Immature natural killer cell (primary cell): ENCODE measurements at regions not wholly inside any gene's neighbourhood (a gene's known extent, or its start where the extent isn't known, plus 50 kb on each side); places are given as distances from the start of the nearest gene placed in this dataset.
"Not testable (repeated sequence)": the region's sequence is repeated elsewhere in the genome, so short reads cannot be mapped to it uniquely, and the experiment has no call there.

Experiments used
- DNase-seq, 3 donors: peaks; one replicate each; pipeline ENCODE4 v3.0.0; 2022; ENCODE audit warnings: mixed read lengths in 1 of 3
- H3K27ac Mint-ChIP-seq, 6 donors: one replicate each; pipeline ENCODE4 v1.8.0; 2020; ENCODE audit warnings: mixed read lengths in 6 of 6, mild to moderate bottlenecking in 5 of 6, inconsistent platforms in 4 of 6, moderate library complexity in 3 of 6
- H3K27me3 Mint-ChIP-seq, 3 donors: one replicate each; pipeline ENCODE4 v1.8.0; 2020 to 2021; ENCODE audit warnings: low read depth in 3 of 3, mild to moderate bottlenecking in 3 of 3, mixed read lengths in 3 of 3, moderate library complexity in 3 of 3, inconsistent platforms in 1 of 3
- H3K36me3 Mint-ChIP-seq, 3 donors: one replicate each; pipeline ENCODE4 v1.8.0; 2020; ENCODE audit warnings: mixed read lengths in 3 of 3, inconsistent platforms in 2 of 3, mild to moderate bottlenecking in 2 of 3
- H3K4me1 Mint-ChIP-seq, 2 donors: one replicate each; pipeline ENCODE4 v1.8.0; 2020; ENCODE audit warnings: inconsistent platforms in 2 of 2, mild to moderate bottlenecking in 2 of 2, mixed read lengths in 2 of 2, moderate library complexity in 1 of 2
- H3K4me3 Mint-ChIP-seq, 5 donors: one replicate each; pipeline ENCODE4 v1.8.0; 2020; ENCODE audit warnings: mild to moderate bottlenecking in 5 of 5, mixed read lengths in 5 of 5, inconsistent platforms in 3 of 5, moderate library complexity in 3 of 5
- H3K9me3 Mint-ChIP-seq, 6 donors: one replicate each; pipeline ENCODE4 v1.8.0; 2020; ENCODE audit warnings: mild to moderate bottlenecking in 6 of 6, mixed read lengths in 6 of 6, inconsistent platforms in 4 of 6, moderate library complexity in 3 of 6

DNA sequence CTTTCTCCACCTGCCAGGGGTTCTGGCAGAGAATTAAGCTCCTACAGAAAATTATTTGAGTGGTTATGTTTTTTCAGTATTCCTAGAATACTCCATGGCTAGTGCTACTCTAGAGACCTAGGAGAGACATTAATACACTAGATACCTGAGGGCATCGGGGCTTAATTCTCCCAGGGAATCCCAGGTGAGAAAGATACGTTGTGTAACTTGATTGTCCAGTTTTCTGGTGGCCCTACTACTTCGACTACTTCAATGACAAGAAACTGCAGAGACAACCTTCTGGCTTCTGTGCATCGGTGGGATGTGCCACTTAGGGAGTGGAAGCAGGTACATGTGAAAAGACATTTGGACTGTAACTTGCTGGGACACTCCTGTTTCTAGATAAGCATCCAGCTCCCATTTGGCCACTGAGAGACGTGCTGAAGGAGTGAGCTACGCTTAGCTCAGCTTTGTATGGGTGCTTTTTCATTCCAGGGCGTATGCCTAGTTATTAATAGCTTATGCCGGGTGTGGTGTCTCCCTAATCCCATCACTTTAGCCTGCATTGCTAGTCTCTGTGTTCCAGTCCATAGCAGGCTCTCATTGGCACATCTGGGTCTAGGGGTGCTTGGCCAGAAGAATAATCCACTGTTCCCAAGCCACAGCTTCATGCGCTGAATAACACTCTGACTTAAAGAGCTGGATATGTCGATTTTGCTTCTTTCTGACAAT lies 300.7 kb downstream of the SIPA1L2 start:
- Mint-ChIP-seq H3K36me3 (no peaks in the 10 kb centered on the region), H3K27ac (no peak overlapping the region), H3K9me3 (no peaks in the 10 kb centered on the region), H3K27me3 (peaks cover 2 to 5% (median 3%) of the 10 kb centered on the region in 3 donors), H3K4me3 (no peak overlapping the region), H3K4me1 (no peaks in the 10 kb centered on the region)
- no peak for DNase-seq

DNA sequence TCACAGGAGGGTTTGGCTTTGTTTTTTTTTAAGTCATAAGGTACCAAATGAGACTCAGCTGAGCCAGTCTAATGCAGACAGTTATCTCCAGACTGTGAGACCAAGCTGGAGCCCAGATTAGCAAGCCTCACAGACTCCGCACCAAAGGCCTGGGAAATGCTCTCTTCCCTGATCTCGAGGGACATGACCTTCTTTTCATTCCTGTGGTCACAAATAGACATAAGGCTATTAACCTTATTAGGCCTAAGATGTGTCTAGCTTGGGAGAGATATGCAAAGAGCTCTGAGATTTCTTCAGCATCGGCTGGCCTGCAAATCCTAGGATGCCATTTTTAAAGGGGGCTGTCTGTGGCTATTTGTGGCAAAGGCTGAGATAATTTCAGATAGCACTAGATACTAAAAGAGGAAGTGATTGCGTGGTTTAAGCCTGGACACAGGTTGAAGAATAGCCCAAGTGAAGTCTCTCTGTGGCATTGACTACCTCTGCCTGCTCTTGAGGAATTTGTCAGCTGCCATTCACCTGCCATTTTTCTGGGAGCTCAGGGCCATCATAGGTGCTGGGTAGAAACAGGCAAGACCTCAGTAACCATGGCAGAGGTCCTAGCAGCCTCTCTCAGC lies 301.3 kb downstream of the SIPA1L2 start:
- peaks cover 2 to 5% (median 3%) of the 10 kb centered on the region in 3 donors for H3K27me3 Mint-ChIP-seq
- no peak for DNase-seq
- no peaks in the 10 kb centered on the region for H3K4me1 Mint-ChIP-seq
- H3K9me3 Mint-ChIP-seq: no peaks in the 10 kb centered on the region
- H3K36me3 Mint-ChIP-seq: no peaks in the 10 kb centered on the region
- no peak overlapping the region for H3K27ac Mint-ChIP-seq
- no peak overlapping the region for H3K4me3 Mint-ChIP-seq

GRCh38 chr1:232327899-232328298 lies 302.0 kb downstream of the SIPA1L2 start:
- Mint-ChIP-seq H3K4me3 (no peak overlapping the region), H3K27me3 (peaks cover 2 to 5% (median 3%) of the 10 kb centered on the region in 3 donors), H3K9me3 (no peaks in the 10 kb centered on the region), H3K36me3 (no peaks in the 10 kb centered on the region), H3K27ac (no peak overlapping the region), H3K4me1 (no peaks in the 10 kb centered on the region)
- DNase-seq: no peak

DNA sequence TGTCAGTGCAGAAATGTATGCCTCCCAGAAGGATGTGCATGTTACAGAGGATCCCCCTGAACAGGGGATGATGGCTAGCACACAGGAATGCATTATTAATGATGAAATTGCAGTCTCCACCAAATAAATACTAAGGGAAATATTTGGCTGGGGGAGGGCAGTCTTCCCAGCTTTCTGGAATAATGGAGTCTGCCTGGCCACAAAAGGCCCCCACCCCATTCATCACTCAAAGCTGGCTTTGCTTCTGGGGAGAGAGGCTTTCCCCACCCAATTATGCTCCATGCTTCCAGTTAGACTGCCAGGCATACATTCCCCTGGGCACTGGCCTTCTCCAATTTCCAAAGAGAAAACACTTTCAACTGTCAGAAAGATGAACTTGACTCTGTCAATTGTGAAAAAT lies 302.7 kb downstream of the SIPA1L2 start:
- no peak for DNase-seq
- peaks cover 2 to 5% (median 3%) of the 10 kb centered on the region in 3 donors for H3K27me3 Mint-ChIP-seq
- H3K4me3 Mint-ChIP-seq: no peak overlapping the region
- H3K27ac Mint-ChIP-seq: no peak overlapping the region
- H3K36me3 Mint-ChIP-seq: no peaks in the 10 kb centered on the region
- H3K9me3 Mint-ChIP-seq: no peaks in the 10 kb centered on the region
- no peaks in the 10 kb centered on the region for H3K4me1 Mint-ChIP-seq

DNA sequence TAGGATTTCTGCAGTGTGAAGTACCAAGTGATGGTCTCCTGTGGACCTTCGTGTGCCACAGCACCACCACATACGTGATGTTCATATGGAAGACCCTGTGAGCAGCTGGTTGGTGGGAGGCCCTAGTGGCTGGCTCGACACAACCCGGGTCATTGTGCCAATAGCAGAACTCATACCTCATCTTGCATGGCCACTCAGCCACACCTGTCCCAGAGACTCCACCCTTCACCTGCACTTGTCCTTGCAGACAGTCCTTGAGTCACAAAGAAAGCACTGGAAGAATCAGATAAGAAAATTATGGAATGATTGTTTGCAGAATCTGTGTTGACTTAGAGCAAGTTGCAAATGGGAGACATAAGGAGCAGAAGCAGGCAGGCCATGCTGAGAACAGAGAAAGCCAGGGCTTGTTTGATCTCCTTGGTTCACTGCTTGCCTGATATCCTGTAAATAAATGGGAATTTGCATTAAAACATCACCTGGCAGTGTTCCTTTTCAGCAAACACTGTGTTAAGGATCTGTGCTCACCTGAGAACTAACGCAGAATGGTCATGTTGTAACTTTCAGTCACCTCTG lies 307.7 kb downstream of the SIPA1L2 start:
- peaks cover 0 to 5% (median 3%) of the 10 kb centered on the region in 3 donors for H3K27me3 Mint-ChIP-seq
- DNase-seq: no peak
- no peaks in the 10 kb centered on the region for H3K9me3 Mint-ChIP-seq
- H3K36me3 Mint-ChIP-seq: no peaks in the 10 kb centered on the region
- no peaks in the 10 kb centered on the region for H3K4me1 Mint-ChIP-seq
- H3K27ac Mint-ChIP-seq: no peak overlapping the region
- H3K4me3 Mint-ChIP-seq: no peak overlapping the region

GRCh38 chr1:232319518-232320210 lies 310.3 kb downstream of the SIPA1L2 start:
- H3K27me3 Mint-ChIP-seq: peaks cover 0 to 5% (median 0%) of the 10 kb centered on the region in 3 donors
- H3K4me3 Mint-ChIP-seq: no peak overlapping the region
- DNase-seq: no peak
- H3K27ac Mint-ChIP-seq: no peak overlapping the region
- H3K4me1 Mint-ChIP-seq: no peaks in the 10 kb centered on the region
- no peaks in the 10 kb centered on the region for H3K36me3 Mint-ChIP-seq
- no peaks in the 10 kb centered on the region for H3K9me3 Mint-ChIP-seq

DNA sequence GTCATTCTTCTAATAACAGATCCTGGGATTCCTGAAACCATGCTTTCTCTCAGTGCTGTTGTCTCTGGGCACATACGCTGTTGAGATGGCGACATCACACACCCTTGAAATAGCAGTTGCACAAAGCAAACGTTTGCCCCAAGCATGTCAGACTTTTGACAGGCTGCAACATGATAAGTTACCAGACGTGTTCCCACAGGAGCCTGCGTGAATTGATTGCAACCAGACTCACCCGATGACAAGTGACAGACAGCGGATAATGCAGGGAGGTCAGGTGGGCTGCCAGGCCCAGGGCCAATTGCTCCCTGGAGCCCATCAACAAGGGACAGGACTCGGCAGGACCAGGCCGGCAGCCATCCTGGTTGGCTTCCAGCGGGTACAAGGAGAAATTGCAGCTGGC lies 310.9 kb downstream of the SIPA1L2 start:
- H3K4me3 Mint-ChIP-seq: no peak overlapping the region
- no peaks in the 10 kb centered on the region for H3K9me3 Mint-ChIP-seq
- H3K27ac Mint-ChIP-seq: no peak overlapping the region
- H3K4me1 Mint-ChIP-seq: no peaks in the 10 kb centered on the region
- peaks cover 0 to 5% (median under 1%) of the 10 kb centered on the region in 3 donors for H3K27me3 Mint-ChIP-seq
- H3K36me3 Mint-ChIP-seq: no peaks in the 10 kb centered on the region
- DNase-seq: no peak

DNA sequence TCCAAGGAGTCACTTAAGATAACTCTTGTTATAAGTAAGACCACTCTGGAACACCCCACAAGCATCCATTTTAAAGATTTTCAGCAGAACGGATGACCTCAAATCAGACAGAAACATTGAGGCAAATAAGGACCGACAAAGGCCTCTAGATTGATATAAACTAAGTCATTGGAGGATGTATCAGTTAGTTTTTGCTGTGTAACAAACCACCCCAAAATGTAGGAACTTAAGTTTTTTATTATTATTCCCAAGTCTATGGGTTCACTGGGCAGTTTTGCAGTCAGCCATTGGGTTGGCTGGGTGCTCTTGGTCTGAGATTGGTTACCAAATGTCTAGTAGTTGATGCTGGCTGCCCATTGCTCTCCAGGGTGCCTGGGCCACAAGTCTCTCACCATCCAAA lies 311.8 kb downstream of the SIPA1L2 start:
- Mint-ChIP-seq H3K4me3 (no peak overlapping the region), H3K9me3 (peaks cover 0 to 3% (median 0%) of the 10 kb centered on the region in 6 donors), H3K27ac (no peak overlapping the region), H3K27me3 (peaks cover 0 to 5% (median 4%) of the 10 kb centered on the region in 3 donors), H3K4me1 (no peaks in the 10 kb centered on the region), H3K36me3 (peaks cover 0 to 2% (median 0%) of the 10 kb centered on the region in 3 donors)
- no peak for DNase-seq

GRCh38 chr1:232317350-232317749 lies 312.6 kb downstream of the SIPA1L2 start:
- DNase-seq: no peak
- no peak overlapping the region for H3K4me3 Mint-ChIP-seq
- peaks cover 2 to 5% (median 4%) of the 10 kb centered on the region in 3 donors for H3K27me3 Mint-ChIP-seq
- no peaks in the 10 kb centered on the region for H3K4me1 Mint-ChIP-seq
- H3K27ac Mint-ChIP-seq: no peak overlapping the region
- H3K9me3 Mint-ChIP-seq: peaks cover 0 to 7% (median 2%) of the 10 kb centered on the region in 6 donors
- H3K36me3 Mint-ChIP-seq: peaks cover 0 to 5% (median 0%) of the 10 kb centered on the region in 3 donors

DNA sequence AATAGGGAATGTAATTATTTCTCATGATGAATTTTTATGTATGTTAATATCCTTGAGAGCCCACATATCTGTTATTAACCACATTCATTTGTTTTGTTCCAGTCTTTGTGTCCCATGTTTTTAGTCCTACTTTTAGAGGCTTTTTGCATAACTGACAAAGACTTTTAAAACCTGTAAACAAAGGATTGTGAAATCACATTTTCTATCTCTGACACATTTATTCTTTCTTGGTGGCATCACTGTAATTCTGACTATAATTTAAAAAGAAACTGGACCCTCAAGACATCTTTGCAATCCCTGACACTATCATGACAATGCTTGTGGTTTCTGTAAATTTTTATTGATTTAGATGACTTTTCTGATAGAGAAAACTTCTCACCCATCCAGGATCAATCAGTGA lies 313.1 kb downstream of the SIPA1L2 start:
- Mint-ChIP-seq H3K9me3 (peaks cover 0 to 7% (median 2%) of the 10 kb centered on the region in 6 donors), H3K36me3 (peaks cover 0 to 5% (median 0%) of the 10 kb centered on the region in 3 donors), H3K27me3 (peaks cover 2 to 5% (median 5%) of the 10 kb centered on the region in 3 donors), H3K27ac (no peak overlapping the region), H3K4me1 (no peaks in the 10 kb centered on the region), H3K4me3 (no peak overlapping the region)
- DNase-seq: no peak

DNA sequence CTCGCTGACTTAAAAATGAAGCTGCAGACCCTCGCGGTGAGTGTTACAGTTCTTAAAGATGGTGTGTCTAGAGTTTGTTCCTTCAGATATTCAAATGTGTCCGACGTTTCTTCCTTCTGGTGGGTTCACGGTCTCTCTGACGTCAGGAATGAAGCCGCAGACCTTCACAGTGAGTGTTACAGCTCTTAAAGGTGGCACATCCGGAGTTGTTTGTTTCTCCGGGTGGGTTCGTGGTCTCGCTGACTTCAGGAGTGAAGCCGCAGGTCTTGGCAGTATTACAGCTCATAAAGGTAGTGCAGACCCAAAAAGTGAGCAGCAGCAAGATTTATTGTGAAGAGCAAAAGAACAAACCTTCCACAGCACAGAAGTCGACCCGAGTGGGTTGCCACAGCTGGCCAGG lies 316.1 kb downstream of the SIPA1L2 start:
- H3K27me3 Mint-ChIP-seq, H3K4me1 Mint-ChIP-seq, DNase-seq, H3K27ac Mint-ChIP-seq, H3K4me3 Mint-ChIP-seq, H3K9me3 Mint-ChIP-seq, H3K36me3 Mint-ChIP-seq: not testable (repeated sequence)

DNA sequence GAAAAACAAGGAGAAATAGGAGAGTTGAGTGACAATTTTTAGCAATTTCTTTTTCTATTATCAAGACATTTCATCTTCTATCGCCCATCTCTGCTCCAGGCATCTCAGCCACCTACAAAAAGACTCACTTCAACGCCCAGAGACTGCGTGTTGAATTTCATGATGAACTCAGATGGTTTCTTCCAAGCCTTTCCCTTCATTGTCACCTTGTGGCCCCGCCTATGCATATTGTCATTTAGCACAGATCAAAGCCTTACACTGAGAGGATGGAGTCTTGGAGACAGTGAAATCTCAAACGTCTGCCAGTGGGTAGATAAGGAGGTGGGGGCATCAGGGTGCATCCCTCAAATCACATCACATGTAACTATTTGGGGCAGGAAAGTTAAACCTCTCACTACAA lies 319.4 kb downstream of the SIPA1L2 start:
- Mint-ChIP-seq H3K36me3 (peaks cover 0 to 5% (median 0%) of the 10 kb centered on the region in 3 donors), H3K27ac (no peak overlapping the region), H3K4me3 (no peak overlapping the region), H3K27me3 (peaks cover 0 to 7% (median 7%) of the 10 kb centered on the region in 3 donors), H3K4me1 (no peaks in the 10 kb centered on the region), H3K9me3 (peaks cover 0 to 7% (median 2%) of the 10 kb centered on the region in 6 donors)
- no peak for DNase-seq

GRCh38 chr1:232308616-232309015 lies 321.3 kb downstream of the SIPA1L2 start:
- Mint-ChIP-seq H3K4me3 (no peak overlapping the region), H3K27ac (no peak overlapping the region), H3K9me3 (peaks cover 0 to 7% (median 0%) of the 10 kb centered on the region in 6 donors), H3K27me3 (peaks cover 0 to 12% (median 3%) of the 10 kb centered on the region in 3 donors), H3K36me3 (peaks cover 0 to 5% (median 0%) of the 10 kb centered on the region in 3 donors), H3K4me1 (no peaks in the 10 kb centered on the region)
- no peak for DNase-seq
